SU-DHL-6 (cell line): ENCODE measurements at regions not wholly inside any gene's neighbourhood (a gene's known extent, or its start where the extent isn't known, plus 50 kb on each side); places are given as distances from the start of the nearest gene placed in this dataset.

ENCODE experiments used
- H2AFZ ChIP-seq: fragments of 200-600 bp; sonication (generic); 2 replicates; pipeline ENCODE4 v1.6.1; 2014; ENCODE audit warnings: low read depth, mild to moderate bottlenecking, moderate library complexity, mixed read lengths, antibody characterized with exemption, low read length; ENCODE audit not compliant: severe bottlenecking
- H3F3A ChIP-seq: fragments of 200-600 bp; shearing (Covaris generic); 2 replicates; pipeline ENCODE4 v1.6.0; 2016; ENCODE audit warnings: antibody characterized with exemption, mild to moderate bottlenecking; ENCODE audit not compliant: insufficient read depth
- H3K27ac ChIP-seq: fragments of 200-600 bp; sonication (generic); 2 replicates; pipeline ENCODE4 v1.5.1; 2016; ENCODE audit warnings: low read depth, mild to moderate bottlenecking, low read length, moderate library complexity, mixed read lengths
- H3K27me3 ChIP-seq: fragments of 200-600 bp; sonication (generic), shearing (Covaris generic); 2 replicates; pipeline ENCODE4 v1.6.0; 2014; ENCODE audit warnings: mild to moderate bottlenecking, low read length
- H3K36me3 ChIP-seq: fragments of 200-600 bp; sonication (generic); 2 replicates; pipeline ENCODE4 v1.6.1; 2014; ENCODE audit warnings: mild to moderate bottlenecking, low read length, mixed read lengths
- H3K4me2 ChIP-seq: fragments of 300-600, 200-600 bp; shearing (Covaris generic), sonication (generic); 2 replicates; pipeline ENCODE4 v1.6.0; 2014; ENCODE audit warnings: low read length, low read depth, mild to moderate bottlenecking; ENCODE audit not compliant: poor library complexity, severe bottlenecking
- H3K4me3 ChIP-seq: fragments of 200-600 bp; sonication (generic); 2 replicates; pipeline ENCODE4 v1.5.1; 2014; ENCODE audit warnings: antibody characterized with exemption, low read length, mild to moderate bottlenecking, mixed read lengths; ENCODE audit not compliant: insufficient read depth, poor library complexity, severe bottlenecking
- H3K79me2 ChIP-seq: fragments of 200-600 bp; sonication (generic); 2 replicates; pipeline ENCODE4 v1.6.1; 2014; ENCODE audit warnings: mild to moderate bottlenecking, low read length, moderate library complexity; ENCODE audit not compliant: insufficient read depth
- H3K9ac ChIP-seq: fragments of 200-600 bp; sonication (generic); 2 replicates; pipeline ENCODE4 v1.7.0; 2014; ENCODE audit warnings: mild to moderate bottlenecking, low read length
- H3K9me2 ChIP-seq: fragments of 200-600 bp; sonication (generic); replicated peaks from 2 replicates; pipeline ENCODE4 v1.6.1; 2014; ENCODE audit warnings: low read length; ENCODE audit not compliant: insufficient read depth
- H3K9me3 ChIP-seq: fragments of 200-600 bp; sonication (generic); 2 replicates; pipeline ENCODE4 v1.6.1; 2014; ENCODE audit warnings: low read length, mixed read lengths; ENCODE audit not compliant: insufficient read depth
- H4K20me1 ChIP-seq: fragments of 200-600 bp; sonication (generic); 2 replicates; pipeline ENCODE4 v1.6.1; 2014; ENCODE audit warnings: low read depth, mild to moderate bottlenecking, antibody characterized with exemption, low read length, moderate library complexity, mixed read lengths
- CTCF ChIP-seq: fragments of 200-600 bp; sonication (generic); IDR thresholded peaks from one replicate; pipeline ENCODE4 v1.5.1; 2017; ENCODE audit warnings: antibody characterized with exemption, mild to moderate bottlenecking, low read length, moderate library complexity; ENCODE audit not compliant: insufficient read depth, poor library complexity, severe bottlenecking
- EZH2phosphoT487 ChIP-seq: fragments of 200-600 bp; sonication (generic), shearing (Covaris generic); conservative IDR thresholded peaks from 2 replicates; pipeline ENCODE4 v1.6.1; 2018; ENCODE audit warnings: mild to moderate bottlenecking, antibody characterized with exemption, low read length, moderate library complexity, mixed read lengths

DNA sequence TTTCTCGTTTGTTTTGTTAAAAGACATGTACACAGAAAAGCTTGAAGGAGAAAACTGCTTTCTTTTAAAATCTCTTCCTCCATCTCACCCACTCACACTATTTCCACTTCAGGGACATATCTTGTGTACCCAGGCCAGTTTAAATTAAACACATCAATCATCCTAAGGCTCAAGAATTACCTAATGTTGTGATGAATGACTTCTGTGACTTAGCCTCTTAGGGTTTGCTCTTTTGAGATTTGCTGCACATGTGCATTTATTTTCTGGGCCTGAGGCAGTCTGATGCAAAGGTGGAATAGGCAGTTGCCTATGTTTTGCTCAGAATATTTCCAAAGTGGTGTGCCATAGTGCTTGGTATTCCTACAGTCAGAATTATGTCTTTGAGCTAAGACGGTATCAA lies 439.9 kb upstream of the CHD1 start:
- no peak overlapping the region for H3K27ac ChIP-seq
- no peaks in the 10 kb centered on the region for H3K79me2 ChIP-seq
- H4K20me1 ChIP-seq, result no peaks in the 10 kb centered on the region
- no peaks in the 10 kb centered on the region for H3K36me3 ChIP-seq
- H3K9ac ChIP-seq, result no peak overlapping the region
- H3K4me2 ChIP-seq, result no peak overlapping the region
- no peaks in the 10 kb centered on the region for H3K9me2 ChIP-seq
- H3K27me3 ChIP-seq, result no peaks in the 10 kb centered on the region
- H3K9me3 ChIP-seq, result no peaks in the 10 kb centered on the region
- H2AFZ ChIP-seq, result no peak overlapping the region
- H3K4me3 ChIP-seq, result no peak overlapping the region
- TF ChIP-seq CTCF (no peak), EZH2phosphoT487 (no peak)
- H3F3A ChIP-seq, result no peaks in the 10 kb centered on the region

GRCh38 chr5:99355881-99356280 lies 427.1 kb upstream of the CHD1 start:
- Histone ChIP-seq H3K27ac (no peak overlapping the region), H3K27me3 (no peaks in the 10 kb centered on the region), H3K36me3 (no peaks in the 10 kb centered on the region), H3K9me2 (no peaks in the 10 kb centered on the region), H4K20me1 (no peaks in the 10 kb centered on the region), H3K79me2 (no peaks in the 10 kb centered on the region), H3K4me3 (no peak overlapping the region), H2AFZ (no peak overlapping the region), H3K4me2 (no peak overlapping the region), H3K9me3 (no peaks in the 10 kb centered on the region; the same call in 1 of the 2 replicates), H3F3A (no peaks in the 10 kb centered on the region), H3K9ac (no peak overlapping the region)
- TF ChIP-seq EZH2phosphoT487, result no peak
- no peak for TF ChIP-seq CTCF

DNA sequence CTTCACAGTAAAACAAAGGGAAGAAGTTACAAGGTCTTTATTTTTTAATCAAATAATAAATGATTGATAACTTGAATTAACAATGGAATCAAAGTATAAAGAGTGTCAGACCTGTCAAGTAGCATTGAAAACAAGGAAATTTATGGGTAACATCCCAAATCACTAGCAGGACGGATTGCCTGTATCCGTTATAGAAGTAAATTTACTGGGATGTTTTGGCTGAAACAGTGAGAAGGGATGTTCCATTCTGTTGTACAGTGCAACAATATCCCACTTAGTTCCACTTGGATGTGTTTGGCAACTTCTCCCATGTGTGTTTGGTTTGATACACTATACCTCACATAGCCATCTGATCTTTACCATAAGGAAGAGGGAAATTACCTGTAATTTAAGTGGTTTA lies 421.0 kb upstream of the CHD1 start:
- Histone ChIP-seq H3K27ac (no peak overlapping the region), H3K9me2 (no peaks in the 10 kb centered on the region), H3K27me3 (no peaks in the 10 kb centered on the region), H3K9me3 (no peaks in the 10 kb centered on the region; the same call in 1 of the 2 replicates), H3K36me3 (no peaks in the 10 kb centered on the region), H3K79me2 (no peaks in the 10 kb centered on the region), H3F3A (no peaks in the 10 kb centered on the region), H3K4me2 (no peak overlapping the region), H4K20me1 (no peaks in the 10 kb centered on the region), H2AFZ (no peak overlapping the region), H3K9ac (no peak overlapping the region), H3K4me3 (no peak overlapping the region)
- TF ChIP-seq CTCF (no peak), EZH2phosphoT487 (no peak)
